ENCODE measurements at regions not wholly inside any gene's neighbourhood (a gene's known extent, or its start where the extent isn't known, plus 50 kb on each side); places are given as distances from the start of the nearest gene placed in this dataset.
"Not testable (repeated sequence)": the region's sequence is repeated elsewhere in the genome, so short reads cannot be mapped to it uniquely, and the experiment has no call there.

GRCh38 chr2:123771928-123772632 is 253.0 kb upstream of the CNTNAP5 start:
- Histone ChIP-seq H3K9me3 (peaks cover 27% of the 10 kb centered on the region), H3K4me3 (no peak overlapping the region), H3K4me1 (ENCODE audit: low read depth) (no peaks in the 10 kb centered on the region), H3K36me3 (ENCODE audit: low read depth) (no peaks in the 10 kb centered on the region)
- DNase-seq, result no peak
- TF ChIP-seq CTCF (IDR thresholded peaks at IDR 0.05), result no peak
- intact Hi-C loops (cut with DNase I, micrococcal nuclease), result no loop called here
- ATAC-seq, result no peak

- no peak overlapping the region for H3K4me3 ChIP-seq
- intact Hi-C loops (cut with DNase I, micrococcal nuclease), result no loop called here
- ATAC-seq, result no peak
- no peak for TF ChIP-seq CTCF (IDR thresholded peaks at IDR 0.05)
- no peaks in the 10 kb centered on the region for H3K36me3 ChIP-seq (ENCODE audit: low read depth)
- no peak for DNase-seq
- no peaks in the 10 kb centered on the region for H3K4me1 ChIP-seq (ENCODE audit: low read depth)
- peaks cover 14% of the 10 kb centered on the region for H3K9me3 ChIP-seq
Observed at GRCh38 chr2:123777116-123777515, 248.0 kb upstream of the CNTNAP5 start.

- Histone ChIP-seq H3K4me1 (ENCODE audit: low read depth) (no peaks in the 10 kb centered on the region), H3K36me3 (ENCODE audit: low read depth) (no peaks in the 10 kb centered on the region), H3K9me3 (peaks cover 13% of the 10 kb centered on the region), H3K4me3 (no peak overlapping the region)
- DNase-seq, result no peak
- ATAC-seq, result no peak
- intact Hi-C loops (cut with DNase I, micrococcal nuclease), result no loop called here
- TF ChIP-seq CTCF (IDR thresholded peaks at IDR 0.05), result no peak
Observed at GRCh38 chr2:123783164-123783563, 241.9 kb upstream of the CNTNAP5 start.

GRCh38 chr2:123785332-123785731 is 239.8 kb upstream of the CNTNAP5 start:
- no peaks in the 10 kb centered on the region for H3K36me3 ChIP-seq (ENCODE audit: low read depth)
- no peaks in the 10 kb centered on the region for H3K4me1 ChIP-seq (ENCODE audit: low read depth)
- peaks cover 13% of the 10 kb centered on the region for H3K9me3 ChIP-seq
- ATAC-seq, result no peak
- no peak for TF ChIP-seq CTCF (IDR thresholded peaks at IDR 0.05)
- no peak for DNase-seq
- intact Hi-C loops (cut with DNase I, micrococcal nuclease), result no loop called here
- H3K4me3 ChIP-seq, result no peak overlapping the region

GRCh38 chr2:123791207-123791606 is 233.9 kb upstream of the CNTNAP5 start:
- ATAC-seq, result no peak
- H3K4me1 ChIP-seq (ENCODE audit: low read depth), result no peaks in the 10 kb centered on the region
- DNase-seq, result no peak
- TF ChIP-seq CTCF (IDR thresholded peaks at IDR 0.05), result no peak
- H3K9me3 ChIP-seq, result peaks cover 5% of the 10 kb centered on the region
- intact Hi-C loops (cut with DNase I, micrococcal nuclease), result no loop called here
- no peaks in the 10 kb centered on the region for H3K36me3 ChIP-seq (ENCODE audit: low read depth)
- no peak overlapping the region for H3K4me3 ChIP-seq

- no peak for ATAC-seq
- intact Hi-C loops (cut with DNase I, micrococcal nuclease), result no loop called here
- Histone ChIP-seq H3K9me3 (peaks cover under 1% of the 10 kb centered on the region), H3K4me3 (no peak overlapping the region), H3K36me3 (ENCODE audit: low read depth) (no peaks in the 10 kb centered on the region), H3K4me1 (ENCODE audit: low read depth) (no peaks in the 10 kb centered on the region)
- no peak for TF ChIP-seq CTCF (IDR thresholded peaks at IDR 0.05)
- DNase-seq, result no peak
Observed at GRCh38 chr2:123791684-123792083, 233.4 kb upstream of the CNTNAP5 start.

- ATAC-seq; H3K4me3 ChIP-seq; DNase-seq; H3K4me1 ChIP-seq (ENCODE audit: low read depth); intact Hi-C loops (cut with DNase I, micrococcal nuclease); H3K36me3 ChIP-seq (ENCODE audit: low read depth): not testable (repeated sequence)
- peaks cover 64% of the 10 kb centered on the region for H3K9me3 ChIP-seq
Observed at GRCh38 chr2:123804126-123804525, 221.0 kb upstream of the CNTNAP5 start.

- intact Hi-C loops (cut with DNase I, micrococcal nuclease); DNase-seq; H3K36me3 ChIP-seq (ENCODE audit: low read depth); H3K4me3 ChIP-seq; ATAC-seq; H3K4me1 ChIP-seq (ENCODE audit: low read depth): not testable (repeated sequence)
- peaks cover 69% of the 10 kb centered on the region for H3K9me3 ChIP-seq
Observed at GRCh38 chr2:123805746-123806145, 219.3 kb upstream of the CNTNAP5 start.
